ENCODE measurements at regions not wholly inside any gene's neighbourhood (a gene's known extent, or its start where the extent isn't known, plus 50 kb on each side); places are given as distances from the start of the nearest gene placed in this dataset.
"Not testable (repeated sequence)": the region's sequence is repeated elsewhere in the genome, so short reads cannot be mapped to it uniquely, and the experiment has no call there.

- not testable (repeated sequence) for H3K27me3 Mint-ChIP-seq; H3K9me3 Mint-ChIP-seq; H3K4me1 Mint-ChIP-seq (ENCODE audit: low read depth)
Measured at GRCh38 chr18:5830902-5831301, 64.4 kb downstream of the TMEM200C start.

GRCh38 chr18:5828913-5829312 is 66.4 kb downstream of the TMEM200C start:
- Mint-ChIP-seq H3K9me3 (no peaks in the 10 kb centered on the region), H3K36me3 (ENCODE audit: low read depth) (no peaks in the 10 kb centered on the region), H3K27ac (no peak overlapping the region), H3K4me3 (no peak overlapping the region), H3K27me3 (no peaks in the 10 kb centered on the region), H3K4me1 (ENCODE audit: low read depth) (no peaks in the 10 kb centered on the region)
- DNase-seq, result no peak

More at GRCh38 chr18:5830902-5831301, 64.4 kb downstream of the TMEM200C start:
- H3K4me3 Mint-ChIP-seq; H3K27ac Mint-ChIP-seq; H3K36me3 Mint-ChIP-seq (ENCODE audit: low read depth); DNase-seq: not testable (repeated sequence)

- Mint-ChIP-seq H3K4me1 (ENCODE audit: low read depth) (no peaks in the 10 kb centered on the region), H3K9me3 (no peaks in the 10 kb centered on the region)
Measured at GRCh38 chr18:5825663-5826062, 69.7 kb downstream of the TMEM200C start.

GRCh38 chr18:5824370-5824984 is 70.8 kb downstream of the TMEM200C start:
- H3K9me3 Mint-ChIP-seq, result no peaks in the 10 kb centered on the region
- H3K4me1 Mint-ChIP-seq (ENCODE audit: low read depth), result no peaks in the 10 kb centered on the region
- H3K27me3 Mint-ChIP-seq, result peaks cover 3% of the 10 kb centered on the region
- no peak for DNase-seq
- no peak overlapping the region for H3K4me3 Mint-ChIP-seq
- H3K27ac Mint-ChIP-seq, result no peak overlapping the region
- no peaks in the 10 kb centered on the region for H3K36me3 Mint-ChIP-seq (ENCODE audit: low read depth)

More at GRCh38 chr18:5825663-5826062, 69.7 kb downstream of the TMEM200C start:
- Mint-ChIP-seq H3K27me3 (peaks cover 3% of the 10 kb centered on the region), H3K27ac (no peak overlapping the region), H3K36me3 (ENCODE audit: low read depth) (no peaks in the 10 kb centered on the region), H3K4me3 (no peak overlapping the region)
- no peak for DNase-seq

- H3K4me3 Mint-ChIP-seq, result no peak overlapping the region
- no peak overlapping the region for H3K27ac Mint-ChIP-seq
- no peaks in the 10 kb centered on the region for H3K4me1 Mint-ChIP-seq (ENCODE audit: low read depth)
- H3K27me3 Mint-ChIP-seq, result no peaks in the 10 kb centered on the region
- no peaks in the 10 kb centered on the region for H3K36me3 Mint-ChIP-seq (ENCODE audit: low read depth)
- no peaks in the 10 kb centered on the region for H3K9me3 Mint-ChIP-seq
- no peak for DNase-seq
Measured at GRCh38 chr18:5817816-5818215, 77.5 kb downstream of the TMEM200C start.

- Mint-ChIP-seq H3K9me3 (peaks cover 33% of the 10 kb centered on the region), H3K4me3 (no peak overlapping the region), H3K4me1 (ENCODE audit: low read depth) (no peaks in the 10 kb centered on the region), H3K27ac (no peak overlapping the region), H3K27me3 (peaks cover 6% of the 10 kb centered on the region), H3K36me3 (ENCODE audit: low read depth) (no peaks in the 10 kb centered on the region)
- no peak for DNase-seq
Measured at GRCh38 chr18:5806860-5807259, 88.5 kb downstream of the TMEM200C start.

- H3K4me3 Mint-ChIP-seq, result no peak overlapping the region
- DNase-seq, result no peak
- H3K27ac Mint-ChIP-seq, result no peak overlapping the region
- no peaks in the 10 kb centered on the region for H3K4me1 Mint-ChIP-seq (ENCODE audit: low read depth)
- no peaks in the 10 kb centered on the region for H3K36me3 Mint-ChIP-seq (ENCODE audit: low read depth)
- peaks cover 9% of the 10 kb centered on the region for H3K9me3 Mint-ChIP-seq
- no peaks in the 10 kb centered on the region for H3K27me3 Mint-ChIP-seq
Measured at GRCh38 chr18:5787936-5788335, 107.4 kb downstream of the TMEM200C start.

- Mint-ChIP-seq H3K4me1 (ENCODE audit: low read depth) (no peaks in the 10 kb centered on the region), H3K27me3 (peaks cover 4% of the 10 kb centered on the region), H3K27ac (no peak overlapping the region), H3K4me3 (no peak overlapping the region), H3K9me3 (peaks cover 3% of the 10 kb centered on the region), H3K36me3 (ENCODE audit: low read depth) (no peaks in the 10 kb centered on the region)
- DNase-seq, result no peak
Measured at GRCh38 chr18:5779922-5780321, 115.4 kb downstream of the TMEM200C start.

GRCh38 chr18:5772306-5773105 is 122.8 kb downstream of the TMEM200C start:
- H3K27me3 Mint-ChIP-seq, result no peaks in the 10 kb centered on the region
- no peaks in the 10 kb centered on the region for H3K9me3 Mint-ChIP-seq
- H3K4me1 Mint-ChIP-seq (ENCODE audit: low read depth), result no peaks in the 10 kb centered on the region

GRCh38 chr18:5771343-5771742 is 124.0 kb downstream of the TMEM200C start:
- Mint-ChIP-seq H3K27ac (no peak overlapping the region), H3K4me1 (ENCODE audit: low read depth) (no peaks in the 10 kb centered on the region), H3K27me3 (no peaks in the 10 kb centered on the region), H3K9me3 (no peaks in the 10 kb centered on the region), H3K36me3 (ENCODE audit: low read depth) (no peaks in the 10 kb centered on the region), H3K4me3 (no peak overlapping the region)
- no peak for DNase-seq

More at GRCh38 chr18:5772306-5773105, 122.8 kb downstream of the TMEM200C start:
- no peak for DNase-seq
- H3K36me3 Mint-ChIP-seq (ENCODE audit: low read depth), result no peaks in the 10 kb centered on the region
- H3K4me3 Mint-ChIP-seq, result no peak overlapping the region
- H3K27ac Mint-ChIP-seq, result no peak overlapping the region

GRCh38 chr18:5770176-5770575 is 125.1 kb downstream of the TMEM200C start:
- H3K9me3 Mint-ChIP-seq, result no peaks in the 10 kb centered on the region
- H3K36me3 Mint-ChIP-seq (ENCODE audit: low read depth), result no peaks in the 10 kb centered on the region
- no peaks in the 10 kb centered on the region for H3K27me3 Mint-ChIP-seq
- no peak overlapping the region for H3K27ac Mint-ChIP-seq
- no peak overlapping the region for H3K4me3 Mint-ChIP-seq
- no peak for DNase-seq
- no peaks in the 10 kb centered on the region for H3K4me1 Mint-ChIP-seq (ENCODE audit: low read depth)

GRCh38 chr18:5768454-5768853 is 126.9 kb downstream of the TMEM200C start:
- no peak for DNase-seq
- no peak overlapping the region for H3K4me3 Mint-ChIP-seq
- no peaks in the 10 kb centered on the region for H3K27me3 Mint-ChIP-seq
- H3K4me1 Mint-ChIP-seq (ENCODE audit: low read depth), result no peaks in the 10 kb centered on the region
- H3K9me3 Mint-ChIP-seq, result no peaks in the 10 kb centered on the region
- no peaks in the 10 kb centered on the region for H3K36me3 Mint-ChIP-seq (ENCODE audit: low read depth)
- no peak overlapping the region for H3K27ac Mint-ChIP-seq

- Mint-ChIP-seq H3K27me3 (peaks cover 30% of the 10 kb centered on the region), H3K9me3 (no peaks in the 10 kb centered on the region), H3K36me3 (ENCODE audit: low read depth) (no peaks in the 10 kb centered on the region), H3K4me1 (ENCODE audit: low read depth) (no peaks in the 10 kb centered on the region), H3K27ac (no peak overlapping the region), H3K4me3 (no peak overlapping the region)
- no peak for DNase-seq
Measured at GRCh38 chr18:5759194-5759593, 136.1 kb downstream of the TMEM200C start.

GRCh38 chr18:5756823-5757222 is 138.5 kb downstream of the TMEM200C start:
- DNase-seq, result no peak
- Mint-ChIP-seq H3K4me1 (ENCODE audit: low read depth) (no peaks in the 10 kb centered on the region), H3K27ac (no peak overlapping the region), H3K9me3 (no peaks in the 10 kb centered on the region), H3K4me3 (no peak overlapping the region), H3K27me3 (peaks cover 36% of the 10 kb centered on the region), H3K36me3 (ENCODE audit: low read depth) (no peaks in the 10 kb centered on the region)

GRCh38 chr18:5747678-5748077 is 147.6 kb downstream of the TMEM200C start:
- Mint-ChIP-seq H3K4me3 (no peak overlapping the region), H3K36me3 (ENCODE audit: low read depth) (no peaks in the 10 kb centered on the region), H3K27ac (no peak overlapping the region), H3K4me1 (ENCODE audit: low read depth) (no peaks in the 10 kb centered on the region), H3K9me3 (peaks cover 3% of the 10 kb centered on the region), H3K27me3 (peaks cover 9% of the 10 kb centered on the region)
- DNase-seq, result no peak

Data from activated T-cell treated with anti-CD3 and anti-CD28 coated beads, Interleukin-2, amount 50 U/mL, for 24 hours (primary cell).